GM12864 (cell line): ENCODE measurements at regions not wholly inside any gene's neighbourhood (a gene's known extent, or its start where the extent isn't known, plus 50 kb on each side); places are given as distances from the start of the nearest gene placed in this dataset.

Experiments
- DNase-seq: peaks from one replicate; pipeline ENCODE4 v3.0.0-alpha.2; 2011; ENCODE audit warnings: low read depth
- H3K4me3 ChIP-seq: 2 replicates; pipeline ENCODE4 v1.5.1; 2011; ENCODE audit warnings: mild to moderate bottlenecking, low read depth, low read length, control low read depth
- CTCF ChIP-seq: IDR thresholded peaks from 2 replicates; pipeline ENCODE4 v1.5.1; 2011; ENCODE audit warnings: low read depth, mild to moderate bottlenecking, moderate library complexity, low read length, control low read depth, inconsistent platforms; ENCODE audit errors: missing control alignments

- H3K4me3 ChIP-seq = no peak overlapping the region
- DNase-seq = no peak
- TF ChIP-seq CTCF = no peak
These were observed 357.5 kb downstream of the CAAP1 start for GRCh38 chr9:26535151-26535550.

DNA sequence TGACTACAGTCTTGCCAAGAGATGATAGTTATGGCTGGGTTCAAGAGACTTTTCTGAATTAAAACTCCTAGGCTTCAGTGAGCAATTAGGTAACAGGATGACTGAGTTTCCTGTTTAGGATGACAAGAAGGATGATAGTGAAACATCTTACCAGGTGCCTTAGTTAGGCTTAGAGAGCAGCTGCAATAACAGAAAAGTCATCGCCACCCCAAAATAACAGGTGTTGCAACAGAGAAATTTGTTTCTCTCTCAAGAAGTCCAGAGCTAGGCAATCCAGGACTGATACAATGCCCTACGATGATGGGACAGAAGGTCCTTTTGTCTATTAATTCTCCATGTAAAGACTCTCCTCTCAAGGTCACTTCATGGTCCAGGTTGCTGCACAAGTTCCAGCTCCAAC is 361.8 kb downstream of the CAAP1 start:
- H3K4me3 ChIP-seq = no peak overlapping the region
- no peak for TF ChIP-seq CTCF
- no peak for DNase-seq

GRCh38 chr9:26527931-26528330 is 364.7 kb downstream of the CAAP1 start:
- TF ChIP-seq CTCF = no peak
- no peak overlapping the region for H3K4me3 ChIP-seq
- DNase-seq = no peak

DNA sequence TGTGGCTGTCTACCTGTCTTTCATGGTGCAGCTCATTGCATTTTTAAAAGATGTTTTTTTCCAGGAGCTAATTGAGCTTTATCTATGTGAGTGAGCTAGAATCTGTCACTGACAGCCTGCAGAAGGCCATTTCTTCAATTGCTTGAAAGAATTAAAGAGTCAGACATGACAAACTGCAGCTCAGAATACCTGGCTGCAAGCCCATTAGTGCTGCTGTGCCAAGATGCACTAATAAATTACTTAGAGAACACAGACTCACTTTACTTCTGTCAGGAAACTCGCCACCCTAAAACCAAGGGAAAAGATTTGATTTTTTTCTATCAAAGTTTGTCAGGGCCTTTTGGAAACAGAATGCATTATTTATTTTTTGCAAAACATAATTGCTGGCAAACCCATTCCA is 368.3 kb downstream of the CAAP1 start:
- no peak overlapping the region for H3K4me3 ChIP-seq
- TF ChIP-seq CTCF = no peak
- no peak for DNase-seq

DNA sequence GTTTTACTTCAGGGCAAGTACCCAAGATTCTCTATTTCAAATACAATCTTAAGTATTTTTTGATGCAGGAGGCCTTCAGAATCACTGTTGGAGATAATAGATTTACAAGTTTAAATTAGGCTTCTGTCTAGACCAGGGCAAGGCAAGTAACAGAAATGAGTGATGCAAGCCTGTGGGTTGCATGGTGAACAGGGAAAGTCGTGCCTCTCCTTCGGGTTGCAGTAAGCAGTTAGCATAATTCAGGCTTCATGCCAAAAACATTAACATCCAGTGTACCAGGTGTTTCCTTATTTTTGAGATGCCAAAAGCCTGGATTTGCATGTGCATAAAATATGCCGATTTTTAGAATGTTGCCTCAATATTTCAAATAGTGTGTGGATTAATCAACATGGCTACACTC is 369.0 kb downstream of the CAAP1 start:
- no peak for TF ChIP-seq CTCF
- no peak for DNase-seq
- H3K4me3 ChIP-seq = no peak overlapping the region

DNA sequence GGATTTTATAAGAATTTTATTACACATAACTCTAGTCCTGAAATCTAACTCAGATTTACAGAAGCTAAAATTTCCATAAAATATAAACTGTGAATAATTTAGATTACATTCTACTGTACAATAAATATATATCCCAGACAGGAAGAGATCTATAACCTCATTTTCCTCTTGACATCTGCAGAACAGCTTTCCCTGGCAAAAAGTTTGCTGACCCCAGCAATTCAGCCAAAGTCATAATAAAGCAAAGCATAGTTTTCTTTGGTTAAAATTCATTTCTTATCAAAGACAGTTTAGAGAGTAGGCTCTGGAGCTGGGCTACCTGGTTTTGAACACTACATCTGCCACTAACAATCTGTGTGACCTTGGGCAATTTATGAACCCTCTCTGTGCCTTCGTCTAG is 372.5 kb downstream of the CAAP1 start:
- H3K4me3 ChIP-seq = no peak overlapping the region
- DNase-seq = no peak
- TF ChIP-seq CTCF = no peak

DNA sequence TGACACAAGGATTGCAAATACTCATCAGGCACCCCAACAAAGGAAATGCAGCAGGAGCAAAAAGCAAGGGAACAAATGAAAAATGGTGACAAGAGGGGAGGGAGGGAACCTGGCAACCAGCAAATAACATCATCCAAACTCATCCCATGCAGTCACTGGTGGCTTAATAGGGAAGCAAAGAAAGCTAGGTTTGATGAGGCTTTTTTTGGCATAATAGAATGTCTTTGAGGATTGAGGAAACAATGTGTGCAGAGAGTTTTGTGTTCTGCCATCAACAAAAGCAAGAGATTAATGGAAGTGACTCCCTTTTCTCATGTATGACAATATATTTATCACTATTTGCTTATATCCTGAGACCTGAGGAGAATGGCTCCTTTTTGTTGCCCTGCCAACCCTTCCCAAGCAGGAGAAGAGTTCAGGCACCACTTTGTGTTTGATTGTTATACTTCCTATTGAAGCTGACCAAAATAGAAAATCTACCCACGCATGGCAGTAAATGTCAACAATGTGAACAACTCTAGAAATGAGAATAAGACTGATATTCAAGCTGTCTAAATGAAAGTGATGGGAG is 375.7 kb downstream of the CAAP1 start:
- TF ChIP-seq CTCF = no peak
- H3K4me3 ChIP-seq = no peak overlapping the region
- DNase-seq = no peak
